Glomerular visceral epithelial cell (primary cell): ENCODE measurements at regions not wholly inside any gene's neighbourhood (a gene's known extent, or its start where the extent isn't known, plus 50 kb on each side); places are given as distances from the start of the nearest gene placed in this dataset.

ENCODE experiments used
- DNase-seq: peaks from one replicate; pipeline ENCODE4 v3.0.0-alpha.2; 2016; ENCODE audit errors: extremely low spot score

GRCh38 chr21:16900685-16901084 lies 612.2 kb upstream of the CXADR start:
- DNase-seq, result no peak

GRCh38 chr21:16908077-16908476 lies 604.8 kb upstream of the CXADR start:
- DNase-seq, result peak; percentile 6

DNA sequence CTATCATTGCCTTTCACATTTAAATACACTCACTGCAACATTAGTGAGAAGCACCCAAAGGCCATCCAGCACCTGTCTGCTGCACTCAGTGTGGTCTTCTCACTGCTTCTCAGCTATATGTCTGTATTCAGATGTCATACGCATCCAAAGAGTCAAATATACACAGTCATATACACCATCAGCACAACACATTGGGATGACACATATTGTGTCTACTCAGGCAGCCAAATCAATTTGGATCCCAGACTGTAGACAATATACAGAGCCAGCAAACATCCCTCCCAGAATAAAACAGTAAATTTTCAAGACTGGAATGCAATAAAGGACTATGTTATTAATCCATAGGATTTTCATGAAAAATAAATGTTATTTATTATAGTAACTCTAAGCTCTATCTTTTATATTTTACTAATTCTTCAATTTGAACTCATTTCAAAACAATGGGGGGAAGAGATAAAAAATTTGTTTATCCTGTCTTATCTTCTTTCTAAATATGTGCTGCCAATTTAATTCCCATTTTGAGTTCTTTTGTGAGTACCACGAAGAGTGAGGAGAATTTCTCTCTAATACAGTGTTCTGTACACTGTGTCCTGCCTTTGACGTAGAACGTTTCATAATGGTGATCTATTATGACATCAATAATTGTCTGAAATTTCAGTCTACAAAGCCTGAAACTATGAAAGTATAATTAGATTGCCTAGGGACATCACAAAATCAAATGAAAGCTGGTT lies 602.2 kb upstream of the CXADR start:
- no peak for DNase-seq

DNA sequence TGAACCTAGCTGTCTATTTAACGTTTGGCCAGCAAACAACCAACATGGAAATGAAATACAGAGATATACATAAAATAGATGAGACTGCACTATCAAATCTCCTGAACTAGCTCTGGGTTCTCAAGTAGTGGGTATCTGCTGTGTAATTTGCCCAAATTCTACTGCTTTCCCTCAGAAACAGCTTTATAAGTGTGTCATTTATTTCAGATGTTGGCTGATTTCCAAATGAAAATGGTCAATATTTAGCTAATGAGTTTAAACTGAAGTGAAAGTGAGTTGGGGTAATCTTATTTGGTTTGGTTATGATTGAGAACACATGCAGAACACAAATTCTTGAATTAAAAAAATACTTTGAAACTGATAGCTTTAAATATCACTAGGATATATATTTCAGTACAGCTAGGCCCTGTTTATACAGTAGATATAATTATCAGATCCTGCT lies 601.7 kb upstream of the CXADR start:
- no peak for DNase-seq

GRCh38 chr21:16912075-16912474 lies 600.8 kb upstream of the CXADR start:
- DNase-seq, result no peak

DNA sequence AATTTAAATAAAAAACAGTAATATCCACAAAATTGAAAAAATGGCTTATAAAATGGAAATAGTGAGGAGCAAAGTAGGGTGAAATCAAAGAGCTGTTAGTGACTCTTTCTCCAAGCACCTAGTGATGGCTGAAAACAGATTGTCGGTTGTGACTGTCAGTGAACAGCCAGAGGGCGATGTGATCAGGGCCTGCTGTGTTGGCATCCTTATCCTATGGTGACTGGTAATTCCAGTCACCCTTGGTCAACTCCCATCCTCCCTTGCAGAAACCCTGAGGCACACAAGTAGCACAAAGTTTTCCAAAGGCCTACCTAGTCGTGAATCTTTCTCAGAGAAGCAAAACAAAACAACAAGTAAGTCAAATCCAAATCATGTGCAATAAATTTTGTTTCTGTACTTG lies 599.8 kb upstream of the CXADR start:
- DNase-seq, result no peak

DNA sequence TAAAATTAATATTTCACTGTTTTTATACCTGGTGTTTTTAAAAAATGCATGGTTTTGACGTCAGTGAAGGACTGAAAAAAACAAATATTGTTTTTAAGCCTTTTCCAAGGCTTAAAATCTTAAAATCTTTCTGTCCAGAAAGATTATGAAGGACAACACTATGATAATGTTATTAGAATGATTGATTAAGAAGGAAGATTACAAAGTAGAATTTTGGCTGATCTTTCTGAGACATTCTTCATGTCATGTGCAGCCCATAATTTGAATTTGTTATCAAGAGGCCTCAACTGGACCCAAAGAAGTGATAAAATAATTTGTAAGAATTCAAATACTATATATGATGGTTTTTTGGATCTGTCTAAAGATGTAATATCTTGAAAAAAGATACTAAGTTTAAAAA lies 584.4 kb upstream of the CXADR start:
- DNase-seq, result no peak

DNA sequence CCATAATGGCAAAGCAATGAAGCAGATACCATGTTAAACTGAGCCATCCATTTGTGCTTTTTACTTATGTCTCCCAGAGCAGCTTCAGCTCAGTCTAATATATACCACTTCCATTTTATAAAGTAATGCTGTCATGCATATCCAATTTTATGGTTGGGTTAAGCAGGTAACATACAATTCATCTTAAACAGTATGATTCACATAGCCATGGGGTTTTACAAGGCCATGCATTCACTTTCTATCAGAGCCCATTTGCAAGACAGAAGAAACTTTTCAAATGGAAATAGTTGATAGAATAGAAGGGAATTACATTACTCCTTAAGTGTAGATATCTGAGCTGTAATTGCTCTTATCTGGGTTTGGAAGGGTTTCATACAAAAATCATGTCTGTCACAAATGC lies 580.5 kb upstream of the CXADR start:
- DNase-seq, result no peak

- peak; percentile 8 for DNase-seq
These were observed 570.1 kb upstream of the CXADR start for GRCh38 chr21:16942703-16943102.

DNA sequence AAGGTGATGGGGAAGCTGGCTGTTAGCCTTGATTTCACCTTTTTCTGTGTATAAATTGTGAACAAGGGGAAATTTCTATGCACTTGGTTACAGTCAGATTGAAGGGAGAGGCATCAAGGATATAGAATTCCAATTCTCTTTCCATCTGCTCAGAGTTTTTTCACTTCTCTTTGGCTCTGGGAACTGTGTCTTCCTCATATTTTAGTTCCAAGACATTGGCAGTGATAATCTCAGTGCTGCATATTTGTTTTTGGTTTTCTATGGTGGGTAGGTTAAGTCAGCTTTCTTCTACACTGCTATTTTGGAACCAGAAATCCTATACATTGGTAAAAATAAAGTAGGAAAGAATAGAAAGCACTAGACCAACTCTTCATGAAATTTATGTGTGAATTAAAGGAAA lies 569.6 kb upstream of the CXADR start:
- no peak for DNase-seq

- DNase-seq, result no peak
These were observed 567.3 kb upstream of the CXADR start for GRCh38 chr21:16945580-16945979.

DNA sequence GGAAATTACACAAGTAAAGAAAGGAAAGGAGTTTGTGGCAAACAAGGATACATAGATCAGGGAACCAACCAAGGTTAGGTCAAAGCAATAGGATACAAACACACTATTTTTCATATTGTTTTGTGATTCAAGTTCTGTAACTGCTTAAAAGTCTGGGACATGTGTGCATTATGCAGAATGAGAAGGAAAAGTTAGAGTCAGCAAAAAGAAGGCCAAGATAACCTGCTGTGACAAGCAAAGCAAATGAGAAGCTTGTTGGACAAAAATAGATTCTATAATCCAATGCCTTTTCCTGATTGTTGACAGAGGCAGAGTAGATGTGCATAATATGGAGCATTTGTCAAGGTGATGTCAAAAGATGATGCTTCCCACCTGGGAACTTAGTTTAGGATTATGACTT lies 556.0 kb upstream of the CXADR start:
- DNase-seq, result no peak

- DNase-seq, result no peak
These were observed 547.4 kb upstream of the CXADR start for GRCh38 chr21:16965424-16965823.

DNA sequence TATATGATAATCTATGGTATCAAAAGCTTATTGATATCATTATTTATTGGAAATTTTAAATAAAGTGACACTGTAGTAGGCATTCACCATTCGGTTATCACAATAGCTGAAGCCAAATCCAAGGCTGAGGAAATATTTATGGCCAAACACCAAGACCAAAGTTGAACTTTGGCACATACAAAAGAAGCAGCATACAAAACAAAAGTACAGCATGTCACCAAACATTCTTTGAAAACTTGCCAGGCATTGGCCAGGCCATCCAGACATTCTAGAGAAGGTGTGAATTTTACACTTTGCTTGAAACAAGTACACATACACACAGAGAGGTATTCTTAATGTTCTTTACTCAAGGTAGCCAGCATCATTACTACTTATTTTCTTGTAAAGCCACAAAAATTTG lies 544.4 kb upstream of the CXADR start:
- DNase-seq, result no peak

- no peak for DNase-seq
These were observed 543.2 kb upstream of the CXADR start for GRCh38 chr21:16969636-16970035.

DNA sequence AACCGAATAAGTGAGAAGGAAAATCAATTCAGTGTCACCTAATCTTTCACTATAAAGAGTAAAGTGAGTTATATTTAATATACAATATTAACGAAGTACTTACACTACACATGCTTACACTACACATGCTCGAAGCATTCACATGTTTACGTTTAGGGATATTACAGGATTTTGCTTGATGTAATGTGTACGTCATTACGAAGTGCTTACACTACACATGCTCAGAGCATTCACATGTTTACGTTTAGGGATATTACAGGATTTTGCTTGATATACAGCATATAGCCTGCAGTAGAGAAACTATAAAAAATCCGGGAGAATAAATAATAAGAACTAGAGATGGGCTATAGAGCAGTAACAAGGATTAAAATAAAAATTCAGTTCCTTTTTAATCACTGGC lies 538.8 kb upstream of the CXADR start:
- no peak for DNase-seq

- no peak for DNase-seq
These were observed 536.6 kb upstream of the CXADR start for GRCh38 chr21:16976193-16976592.

GRCh38 chr21:16978309-16978895 lies 534.4 kb upstream of the CXADR start:
- DNase-seq, result no peak

DNA sequence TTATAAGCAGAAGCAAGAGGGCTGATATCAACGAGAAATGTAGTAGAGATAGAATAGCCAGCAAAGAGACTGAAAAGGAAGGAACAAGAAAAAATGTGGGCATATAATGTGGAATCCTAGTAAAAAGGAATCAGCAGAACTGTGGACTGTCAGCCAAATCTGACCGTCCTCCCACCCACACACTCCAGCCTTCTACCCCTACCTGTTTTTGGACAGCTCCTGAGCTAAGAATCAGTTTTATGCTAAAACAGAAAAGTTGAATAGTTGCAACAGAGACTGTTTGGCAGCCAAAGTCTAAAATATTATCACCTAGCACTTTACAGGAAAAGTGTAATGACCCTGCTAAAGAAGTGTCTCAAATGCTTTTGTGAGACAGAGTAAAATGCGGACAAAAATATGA lies 533.3 kb upstream of the CXADR start:
- DNase-seq, result no peak

DNA sequence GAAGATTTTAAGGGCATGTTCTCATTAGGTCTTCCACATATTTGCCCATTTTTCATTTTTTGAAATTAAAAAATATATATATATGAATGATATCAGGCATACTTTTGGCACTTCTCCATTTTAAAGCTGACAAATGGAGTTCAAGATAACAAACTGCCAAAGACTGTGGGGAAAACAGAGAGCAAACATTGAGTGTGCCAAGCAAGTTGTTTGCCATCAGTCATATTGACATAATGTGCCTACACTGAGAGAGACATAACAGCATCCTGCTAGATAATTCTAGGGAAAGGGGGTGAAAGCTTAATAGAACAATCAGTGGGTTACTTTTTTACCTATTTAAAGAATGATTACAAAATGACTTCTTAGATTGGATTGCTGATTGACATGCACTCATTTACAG lies 529.4 kb upstream of the CXADR start:
- no peak for DNase-seq

GRCh38 chr21:16992448-16992847 lies 520.4 kb upstream of the CXADR start:
- DNase-seq, result no peak

DNA sequence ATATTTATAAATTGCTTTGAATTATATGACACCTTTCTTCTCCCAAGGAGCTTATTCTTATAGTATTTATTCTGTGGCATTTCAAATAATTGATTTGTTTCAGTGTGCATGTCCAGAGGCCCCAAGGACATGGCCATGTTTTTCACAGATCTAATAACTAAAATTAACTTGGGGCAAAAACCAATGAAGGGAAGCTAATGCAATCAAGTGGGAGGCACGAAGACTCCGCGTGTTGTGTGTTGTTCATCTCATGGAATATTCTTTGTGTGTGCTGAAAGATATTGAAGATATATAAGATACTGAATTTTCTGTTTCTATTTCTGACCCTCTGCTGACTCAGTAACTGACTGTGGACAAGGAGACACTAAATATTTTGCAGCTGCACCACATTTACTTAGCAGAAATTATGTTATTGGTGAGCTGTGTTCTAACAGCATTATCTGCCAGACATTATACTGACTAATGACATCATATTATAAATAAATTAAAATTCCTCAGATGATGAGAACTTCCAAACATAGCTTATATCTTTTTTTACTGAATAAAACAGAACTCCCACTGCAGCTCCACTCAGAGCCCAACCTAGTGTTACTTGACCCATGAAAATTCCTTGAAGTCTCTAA lies 519.3 kb upstream of the CXADR start:
- DNase-seq, result no peak

DNA sequence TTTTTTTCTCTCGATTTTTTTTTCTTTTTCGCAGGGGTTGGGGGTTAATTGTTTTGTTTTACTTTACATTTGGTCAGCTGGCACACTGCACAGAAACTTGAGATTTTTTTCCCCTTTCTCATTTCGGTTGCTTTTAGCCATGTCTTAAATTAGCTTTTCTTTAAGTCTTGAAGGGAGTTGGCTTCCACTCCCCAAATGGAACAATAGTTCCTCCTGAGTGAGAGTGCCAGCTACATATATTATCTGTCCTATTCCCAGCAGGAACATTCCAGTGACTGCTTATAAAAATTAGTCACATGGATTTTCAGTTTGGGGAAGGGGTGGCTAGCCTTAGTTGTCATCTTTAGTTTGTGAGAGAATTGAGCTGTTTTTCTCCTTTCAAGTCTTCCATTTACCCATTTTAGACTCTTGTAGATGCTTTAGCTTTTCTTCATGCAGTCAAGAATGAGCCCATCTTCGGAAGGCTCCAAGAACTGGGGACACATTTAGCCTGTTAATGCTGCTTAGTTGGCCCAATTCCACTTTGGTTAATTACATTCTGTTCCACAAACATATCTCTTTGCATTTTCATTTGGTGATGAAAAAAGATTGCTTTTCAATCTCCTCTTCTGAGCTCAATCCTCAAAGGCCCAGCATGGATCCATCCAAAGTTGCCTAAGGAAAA lies 510.1 kb upstream of the CXADR start:
- DNase-seq, result no peak
